Stimulated activated naive CD4-positive, alpha-beta T cell (primary cell): ENCODE measurements at regions not wholly inside any gene's neighbourhood (a gene's known extent, or its start where the extent isn't known, plus 50 kb on each side); places are given as distances from the start of the nearest gene placed in this dataset.

Experiments used
- DNase-seq, 6 experiments: peaks; one replicate each; lab custom pipeline; 2025; lab: John Stamatoyannopoulos, UW

DNA sequence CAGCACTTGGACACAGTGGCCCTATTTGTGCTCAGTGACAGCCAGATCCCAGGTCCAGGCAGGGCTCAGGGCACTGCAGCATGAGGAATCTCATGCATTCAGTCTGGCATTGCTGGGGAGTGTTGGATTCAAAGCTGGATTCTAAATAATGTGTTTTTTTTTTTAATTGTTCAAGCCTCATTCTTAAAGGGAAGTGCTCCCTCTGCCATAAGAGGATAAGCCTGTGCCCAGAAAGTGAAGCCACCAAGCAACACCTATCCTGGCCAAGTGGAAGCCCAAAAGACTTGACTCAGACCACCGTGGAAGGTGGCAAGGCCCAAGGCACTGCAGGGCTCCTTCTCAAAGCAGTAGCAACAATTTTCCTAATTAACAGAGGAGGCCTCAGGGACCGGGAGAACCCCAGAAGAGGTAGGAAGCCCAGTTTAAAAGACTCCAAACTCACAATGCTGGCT, 135.6 kb downstream of the ACTL7B start:
- DNase-seq, result no peak

DNA sequence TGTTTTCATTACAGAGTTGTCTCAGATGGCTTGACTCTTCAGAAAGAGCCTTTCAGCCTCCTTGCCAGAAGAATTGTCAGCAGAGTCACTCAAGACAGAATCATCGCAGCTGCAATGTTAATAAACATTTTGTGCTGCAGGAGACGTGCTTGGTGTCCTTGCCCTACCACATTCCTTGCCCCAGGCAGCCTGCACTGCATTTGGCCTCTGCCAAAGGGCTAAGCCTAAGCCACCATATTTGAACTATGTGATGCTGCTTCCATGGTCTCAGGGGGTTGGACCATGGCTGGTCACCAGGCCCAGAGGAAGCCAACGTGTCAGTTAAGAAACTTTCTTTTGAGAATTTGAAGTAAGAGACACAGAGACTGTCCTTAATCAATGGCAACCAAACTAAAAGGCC, 145.4 kb downstream of the ACTL7B start:
- no peak for DNase-seq

DNA sequence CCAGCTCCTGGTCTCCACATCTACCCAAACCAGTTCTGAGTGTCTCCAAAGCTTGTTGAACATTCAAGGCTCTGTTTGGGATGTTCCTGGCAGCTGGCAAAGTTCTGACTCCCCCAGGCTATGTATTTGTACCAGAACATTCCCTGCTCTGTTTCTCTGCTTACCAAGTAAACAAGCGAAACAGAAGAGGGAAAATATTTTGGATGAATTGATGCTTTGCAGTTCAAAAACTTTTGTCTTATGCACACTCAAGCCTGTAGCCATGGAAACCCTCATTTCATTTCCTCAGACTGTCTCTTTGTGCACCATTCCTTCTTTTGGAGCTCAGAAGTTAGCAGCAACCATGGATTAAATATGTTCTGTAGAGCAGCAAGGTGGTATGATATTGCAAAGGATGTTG, 145.8 kb downstream of the ACTL7B start:
- no peak for DNase-seq

DNA sequence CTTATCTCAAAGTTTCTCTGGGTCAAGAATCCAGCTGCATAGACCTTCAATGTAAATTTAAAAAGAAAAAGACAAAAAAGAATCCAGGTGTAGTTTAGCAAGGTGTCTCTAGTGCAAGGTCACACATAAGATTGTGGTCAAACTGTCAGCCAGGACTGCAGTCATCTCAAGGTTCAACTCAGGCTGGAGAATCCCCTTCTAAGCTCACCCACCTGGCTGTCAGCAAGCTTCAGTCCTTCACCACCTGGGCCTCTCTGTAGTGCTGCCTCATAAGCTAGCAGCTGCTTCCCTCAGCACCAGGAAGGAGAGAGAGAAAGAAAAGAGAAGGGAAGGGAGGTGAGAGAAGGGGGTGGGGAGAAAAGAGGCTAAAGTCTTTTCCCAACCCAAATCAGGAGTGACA, 146.7 kb downstream of the ACTL7B start:
- DNase-seq, result no peak

DNA sequence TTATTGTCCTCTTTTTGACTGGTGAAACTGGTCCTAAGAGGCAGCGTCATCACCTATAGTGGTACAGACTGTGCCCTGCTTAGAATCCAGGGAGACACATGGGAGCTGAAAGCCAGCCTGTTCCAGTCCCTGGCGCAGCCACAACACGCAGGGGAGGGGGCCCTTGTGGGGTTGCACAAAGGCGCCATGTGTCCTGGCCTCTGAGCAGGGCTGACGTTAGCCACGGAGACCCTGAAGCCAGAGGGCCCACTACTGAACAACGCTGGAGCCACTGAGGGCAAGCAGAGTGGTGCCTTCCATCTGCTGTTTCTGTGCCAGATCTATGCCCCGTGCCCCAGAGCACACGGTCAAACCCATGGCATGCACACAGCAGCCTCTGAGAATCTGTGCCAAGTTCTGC, 147.3 kb downstream of the ACTL7B start:
- no peak for DNase-seq

DNA sequence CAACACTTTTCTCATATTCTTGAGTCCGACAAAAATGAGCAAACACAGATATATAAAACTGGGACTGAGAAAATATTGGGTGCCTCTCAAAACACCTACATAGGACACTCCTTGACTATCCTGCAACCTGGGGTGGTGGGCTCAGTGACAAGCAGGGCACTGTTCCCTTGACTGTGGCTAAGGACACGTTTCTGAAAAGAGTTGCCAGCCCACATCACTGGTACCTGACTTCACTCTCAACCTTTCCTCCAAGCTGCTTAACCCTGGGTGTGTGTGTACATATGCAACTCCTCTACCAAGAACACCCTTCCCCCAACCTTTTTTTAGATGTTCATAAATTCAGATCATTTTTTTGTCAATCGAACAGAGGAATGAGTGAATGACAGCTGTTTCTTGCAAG, 148.7 kb downstream of the ACTL7B start:
- no peak for DNase-seq

DNA sequence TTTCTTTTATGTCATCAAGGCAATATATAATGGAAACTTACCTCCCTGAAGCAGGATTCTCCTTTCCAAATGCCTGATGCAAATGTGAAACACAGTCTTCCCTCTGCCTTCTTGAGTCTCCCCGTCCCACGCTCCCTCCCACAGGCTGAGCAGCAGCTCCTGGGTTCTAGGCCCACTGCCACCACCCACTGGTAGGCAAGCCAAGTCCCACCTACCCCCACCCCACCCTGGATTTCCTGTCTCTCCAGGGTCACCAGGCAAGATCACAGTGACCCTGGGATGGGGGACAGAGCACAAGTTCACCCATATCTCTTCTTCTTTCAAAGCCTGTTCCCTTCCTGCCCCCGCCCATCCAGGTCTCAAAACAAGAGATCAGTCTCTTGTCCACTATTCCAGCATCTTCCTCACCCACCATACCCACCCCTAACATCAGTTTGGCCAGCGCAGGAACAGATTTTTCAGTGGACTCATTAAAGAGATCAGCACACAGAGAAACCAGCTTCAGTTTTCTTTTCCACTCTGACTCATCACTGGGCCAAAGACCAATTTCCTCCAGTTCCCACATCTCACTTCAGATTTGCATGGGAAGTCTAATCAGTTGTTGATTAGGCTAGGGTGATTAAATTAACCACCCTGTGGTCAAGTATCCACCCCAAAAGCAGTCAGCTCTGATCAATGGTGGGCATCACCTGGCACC, 151.5 kb downstream of the ACTL7B start:
- DNase-seq, result no peak

DNA sequence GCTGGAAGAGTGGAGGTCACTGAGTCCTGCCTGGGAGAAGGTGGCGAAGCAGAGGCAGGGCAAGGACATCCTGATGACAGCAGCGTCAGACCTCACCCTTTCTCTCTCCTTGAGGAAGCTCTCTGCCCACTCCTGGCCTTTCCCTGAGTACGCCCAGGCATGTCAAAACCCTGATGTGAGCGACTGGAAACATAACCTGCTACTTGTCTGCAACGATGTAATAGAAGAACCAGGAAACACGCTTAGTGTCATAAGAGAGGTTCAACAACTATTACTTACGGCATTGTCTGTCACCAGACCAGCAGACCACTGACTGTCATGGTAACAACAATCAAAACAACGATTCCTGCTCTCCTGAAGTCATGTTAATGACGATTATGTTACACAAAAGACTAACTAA, 152.4 kb downstream of the ACTL7B start:
- no peak for DNase-seq

DNA sequence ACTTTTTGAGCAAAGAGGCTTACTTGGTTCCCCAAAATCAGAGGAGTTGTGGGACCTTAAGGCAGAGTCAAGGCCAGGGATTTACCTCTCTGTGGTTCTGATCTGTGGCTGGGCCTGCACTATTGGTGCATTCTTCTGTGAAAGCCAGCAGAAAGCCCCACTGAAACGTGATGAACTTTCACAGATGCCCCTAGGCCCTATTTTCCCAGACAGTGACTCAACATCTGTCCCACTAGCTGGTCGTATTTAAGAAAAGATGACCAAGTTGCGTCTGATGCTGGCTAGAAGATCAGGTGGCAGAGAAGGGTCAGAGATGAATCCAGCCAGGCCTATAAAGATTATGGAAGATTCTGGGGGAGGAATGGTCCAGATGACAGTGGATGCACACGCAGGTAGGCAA, 153.1 kb downstream of the ACTL7B start:
- no peak for DNase-seq

DNA sequence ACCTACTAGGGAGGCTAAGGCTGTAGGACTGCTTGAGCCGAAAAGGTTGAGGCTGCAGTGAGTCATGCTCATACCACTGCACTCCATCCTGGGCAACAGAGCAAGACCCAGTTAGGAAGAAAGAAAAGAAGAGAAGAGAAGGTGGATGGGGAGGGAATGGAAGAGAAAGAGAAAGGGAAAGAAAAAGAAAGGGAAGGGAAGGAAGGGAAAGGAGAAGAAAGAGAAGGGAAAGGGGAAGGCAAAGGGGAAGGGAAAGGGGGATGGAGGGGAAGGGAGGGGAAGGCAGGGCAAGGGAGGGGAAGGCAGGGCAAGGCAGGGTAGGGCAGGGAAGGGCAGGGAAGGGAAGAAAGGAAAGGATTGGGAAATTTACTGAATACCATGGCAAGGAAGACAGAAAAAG, 157.0 kb downstream of the ACTL7B start:
- DNase-seq, result no peak

DNA sequence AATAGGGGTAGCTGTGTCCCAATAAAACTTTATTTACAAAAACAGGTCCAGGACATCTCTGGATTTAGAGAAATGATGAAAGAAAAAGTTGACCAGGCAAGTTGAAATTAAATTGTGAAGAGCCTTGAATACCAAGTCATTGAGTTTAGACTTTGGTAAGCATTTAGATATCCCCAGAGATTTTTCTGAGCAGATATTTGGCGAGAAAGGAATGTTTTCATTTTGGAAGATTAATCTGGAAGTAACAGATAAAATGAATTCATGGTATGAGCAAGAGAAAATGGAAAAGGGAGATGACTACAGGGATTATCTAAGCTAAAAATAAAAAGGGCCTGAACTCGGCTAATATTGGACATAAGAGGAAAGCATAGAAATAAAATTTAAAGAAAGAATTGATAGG, 157.6 kb downstream of the ACTL7B start:
- no peak for DNase-seq

DNA sequence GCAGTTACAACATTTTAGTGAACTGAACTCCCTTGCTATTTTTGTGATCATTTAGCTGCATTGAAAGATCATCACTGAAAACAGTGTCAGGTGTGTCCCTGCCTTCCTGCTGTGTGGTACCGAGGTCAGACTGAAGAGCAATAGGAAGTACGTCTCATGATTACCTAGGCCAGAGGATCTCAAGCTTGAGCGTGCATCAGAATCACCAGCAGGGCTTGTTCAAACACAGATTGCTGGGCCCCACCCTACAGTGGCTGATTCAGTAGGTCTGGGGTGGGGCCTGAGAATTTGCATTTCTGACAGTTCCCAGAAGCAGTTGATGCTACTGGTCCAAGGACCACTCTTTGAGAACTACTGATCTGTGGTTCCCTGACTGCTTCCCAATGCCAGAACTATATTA, 159.6 kb downstream of the ACTL7B start:
- DNase-seq, result no peak

DNA sequence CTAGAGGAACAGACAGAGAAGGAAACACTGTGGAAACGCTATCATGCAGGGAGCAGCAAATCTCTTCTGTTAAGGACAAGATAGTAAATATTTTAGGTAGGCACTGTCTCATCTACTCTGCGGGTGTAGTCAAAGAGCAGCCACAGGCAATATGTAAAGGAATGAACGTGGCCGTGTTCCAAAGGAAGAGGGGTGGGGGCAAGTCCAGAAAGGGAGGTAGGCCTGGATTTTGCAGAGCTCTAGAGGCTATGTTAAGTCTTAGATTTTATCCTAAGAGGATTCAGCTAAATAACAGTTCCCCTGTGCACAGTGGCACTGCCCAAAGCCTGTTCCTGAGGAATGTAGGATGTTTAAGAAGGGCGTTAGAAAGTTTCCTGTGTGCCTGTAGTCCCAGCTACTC, 161.6 kb downstream of the ACTL7B start:
- no peak for DNase-seq

DNA sequence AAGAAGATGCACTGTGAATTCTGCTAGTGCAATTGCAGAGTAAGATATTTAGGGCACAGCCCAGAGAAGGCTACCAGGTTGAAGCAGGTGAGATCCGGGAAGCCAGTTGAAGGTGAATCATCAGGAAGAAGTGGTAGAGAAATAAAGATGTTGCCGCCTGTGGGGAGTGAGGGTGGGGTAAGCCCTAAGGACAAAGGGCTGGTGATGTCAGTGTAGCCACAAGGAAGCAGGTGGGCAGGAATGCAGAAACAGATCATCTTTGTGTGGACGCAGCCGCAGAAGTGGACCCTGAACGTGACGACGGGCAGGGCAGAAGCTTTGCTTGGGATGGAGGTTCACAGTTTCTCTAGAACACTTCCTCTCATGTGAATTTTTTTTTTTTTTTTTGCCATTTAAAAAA, 164.2 kb downstream of the ACTL7B start:
- DNase-seq, result no peak

DNA sequence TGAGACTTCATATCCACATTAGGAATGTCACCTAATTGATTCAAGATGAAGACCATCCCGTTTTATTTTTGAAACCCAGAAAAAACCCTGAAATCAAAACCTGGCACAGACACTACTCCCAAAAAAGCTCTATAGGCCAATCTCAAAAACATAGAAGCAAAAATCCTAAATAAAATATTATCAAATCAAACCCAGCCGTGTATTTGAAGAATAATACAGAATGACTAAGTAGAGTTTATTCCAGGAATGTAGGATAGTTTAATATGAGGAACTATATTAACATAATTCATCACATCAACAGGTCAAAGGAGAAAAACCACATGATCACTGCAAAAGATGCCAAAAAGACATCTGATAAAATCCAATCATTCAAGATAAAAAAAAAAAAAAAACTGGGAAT, 167.1 kb downstream of the ACTL7B start:
- DNase-seq, result no peak

DNA sequence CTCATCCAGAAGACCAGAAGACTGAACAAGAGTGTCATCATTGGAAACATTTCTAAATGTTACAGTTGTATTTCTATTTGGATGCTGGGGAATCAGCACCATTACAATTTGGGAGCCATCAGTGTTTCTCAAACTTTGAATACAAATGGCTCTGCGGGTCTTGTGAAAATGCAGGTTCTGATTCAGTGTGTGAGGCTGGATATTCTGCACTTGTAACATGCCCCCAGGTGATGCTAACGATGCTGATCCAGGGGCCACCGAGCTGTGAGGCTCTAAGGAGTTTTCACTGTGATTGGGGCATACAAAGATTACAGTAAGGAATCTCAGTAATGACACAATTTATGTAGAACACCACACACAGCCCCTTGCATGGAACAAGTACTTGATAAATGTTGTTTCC, 167.7 kb downstream of the ACTL7B start:
- DNase-seq, result no peak

DNA sequence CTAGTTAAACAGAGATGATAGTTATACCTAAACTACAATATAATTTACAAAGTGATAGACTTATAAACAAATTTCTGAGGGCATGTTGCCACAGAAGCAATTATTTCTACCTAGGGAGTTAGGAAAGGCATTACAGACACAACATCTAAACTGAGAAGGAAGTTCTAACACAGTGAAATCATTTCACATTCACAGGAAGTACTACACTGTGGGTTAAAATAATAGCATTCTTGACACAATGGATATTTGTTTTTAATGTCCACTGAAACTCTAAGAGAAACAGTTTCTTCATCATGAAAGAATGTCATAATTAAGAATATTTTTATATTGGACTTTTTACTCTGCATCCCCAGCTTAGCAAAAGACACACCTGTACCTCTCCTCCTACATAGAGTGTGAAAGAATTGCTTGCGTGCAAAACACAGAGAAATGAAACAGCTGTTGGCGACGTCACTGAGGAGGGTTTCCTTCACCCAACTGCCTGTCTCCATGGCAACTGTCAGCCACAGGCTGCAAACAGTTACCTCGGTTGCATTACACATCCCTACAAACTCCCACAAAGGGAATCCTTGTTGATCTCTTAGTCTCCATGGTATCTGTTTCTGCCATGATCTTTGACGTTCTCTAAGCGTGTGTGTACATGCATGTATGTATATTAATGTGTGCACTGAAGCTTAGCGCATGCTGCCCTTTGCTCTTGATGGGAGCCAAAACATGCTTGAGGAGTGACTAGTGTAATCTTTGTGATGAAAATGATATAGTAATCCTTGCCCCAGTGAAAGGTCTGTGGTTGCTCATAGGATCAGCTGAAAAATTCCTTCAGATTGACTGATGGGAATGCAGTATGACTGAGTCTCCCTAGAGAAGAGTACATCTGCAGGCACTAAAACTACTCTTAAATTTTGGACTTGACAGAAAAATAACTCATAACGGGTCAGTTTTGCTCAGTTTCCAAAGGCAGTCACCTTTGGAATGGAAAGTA, 168.5 kb downstream of the ACTL7B start:
- DNase-seq, result no peak

DNA sequence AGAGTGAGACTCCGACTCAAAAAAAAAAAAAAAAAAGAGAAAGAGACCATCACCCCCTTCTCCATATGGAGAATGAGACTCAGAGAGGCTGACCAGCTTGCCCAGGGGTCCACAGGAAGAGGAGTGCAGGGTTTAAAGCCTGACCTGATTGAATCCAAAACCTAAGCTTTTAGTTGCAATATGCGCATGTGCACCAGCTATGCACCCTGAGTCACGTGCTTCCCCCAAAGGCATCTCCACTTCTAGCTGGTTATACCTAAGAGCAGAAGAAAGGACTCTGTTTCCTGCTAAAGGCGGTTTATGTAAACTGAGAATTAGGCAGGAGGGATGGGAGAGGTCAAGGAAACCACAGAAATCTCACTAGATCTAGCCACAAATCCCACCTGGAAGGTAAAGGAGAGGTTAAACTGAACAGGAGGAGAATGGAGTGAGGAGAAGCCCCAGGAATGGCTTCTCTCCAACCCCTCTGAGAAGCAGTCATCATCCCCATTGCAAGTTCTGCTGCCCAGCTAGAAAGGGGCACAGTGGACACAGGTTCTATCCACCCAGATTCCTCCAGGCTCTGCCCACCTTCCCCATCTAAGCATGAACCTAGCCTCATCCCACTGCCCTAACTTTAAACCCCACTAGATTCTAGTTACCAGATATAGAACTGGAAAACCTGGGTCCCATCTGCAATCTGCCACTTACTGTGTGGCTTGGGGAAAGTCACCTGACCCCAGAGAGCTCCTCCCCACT, 171.3 kb downstream of the ACTL7B start:
- DNase-seq, result no peak

DNA sequence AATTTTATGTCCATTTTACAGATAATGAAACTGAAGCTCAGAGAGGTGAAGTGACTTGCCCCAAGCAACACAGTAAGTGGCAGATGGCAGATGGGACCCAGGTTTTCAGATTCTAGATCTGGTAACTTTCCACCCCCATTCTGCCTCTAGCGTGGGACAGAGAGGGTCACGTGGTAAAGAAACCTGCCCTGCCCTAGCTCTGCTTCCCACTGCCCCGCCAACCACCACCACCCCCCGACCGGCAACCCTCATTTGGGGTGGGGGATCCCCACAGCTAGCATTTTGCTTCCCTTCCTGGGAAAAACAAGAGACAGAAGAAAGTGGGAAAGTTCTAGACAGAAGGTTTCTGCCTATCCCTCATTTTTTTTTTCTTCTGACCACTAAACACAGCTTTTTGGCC, 172.5 kb downstream of the ACTL7B start:
- no peak for DNase-seq

DNA sequence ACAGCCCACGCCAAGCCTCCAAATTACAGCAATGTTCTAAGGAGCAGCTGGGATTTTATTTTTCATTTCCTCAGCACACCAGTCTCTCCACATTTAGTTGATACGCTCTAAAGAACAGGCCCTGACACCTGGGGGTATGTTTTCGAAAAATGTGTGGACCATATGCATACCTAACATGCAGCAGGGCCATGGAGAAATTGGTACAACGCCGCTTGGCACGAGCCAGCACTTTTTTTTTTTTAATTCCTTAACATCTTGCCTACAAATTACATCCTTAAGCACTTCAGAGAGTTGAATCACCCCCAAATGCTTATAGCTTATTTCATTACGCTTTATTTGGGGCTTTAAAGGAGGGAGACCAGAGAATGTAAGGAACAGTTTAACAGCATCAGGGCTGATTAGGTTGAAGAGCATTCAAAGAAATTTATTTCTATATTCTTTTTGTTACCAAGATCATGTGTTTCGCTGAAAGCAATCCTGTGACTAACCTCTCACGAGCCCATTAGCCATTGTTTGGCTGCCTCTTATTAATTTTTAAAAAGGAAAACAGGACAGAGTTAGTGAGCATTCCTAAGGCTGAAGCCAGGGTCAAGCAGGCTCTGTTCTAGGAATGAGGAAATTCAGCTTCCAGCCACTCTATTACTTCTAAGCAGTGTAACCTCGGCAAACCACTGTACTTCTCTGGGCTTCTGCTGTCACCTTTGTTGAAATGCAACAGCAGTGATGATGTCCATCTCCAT, 173.8 kb downstream of the ACTL7B start:
- DNase-seq, result no peak

DNA sequence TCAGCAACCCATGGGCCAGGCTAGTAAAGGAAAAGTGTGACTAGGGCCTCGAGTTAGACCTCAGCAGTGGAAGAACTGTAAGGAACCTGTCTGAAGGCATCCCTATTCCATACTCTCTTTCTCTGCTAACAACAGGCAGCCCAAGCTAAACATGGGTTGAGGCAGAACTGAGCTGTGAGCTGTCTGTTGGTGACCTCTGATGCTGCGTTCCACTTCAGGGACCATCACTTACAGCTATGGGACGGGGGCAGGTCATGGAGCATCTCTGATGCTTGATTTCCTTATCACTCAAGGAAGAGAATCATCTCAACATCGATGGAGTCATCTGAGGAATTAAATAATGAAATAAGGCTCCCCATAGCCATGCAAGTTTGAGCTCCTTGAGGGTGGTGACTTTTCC, 174.8 kb downstream of the ACTL7B start:
- DNase-seq, result no peak

DNA sequence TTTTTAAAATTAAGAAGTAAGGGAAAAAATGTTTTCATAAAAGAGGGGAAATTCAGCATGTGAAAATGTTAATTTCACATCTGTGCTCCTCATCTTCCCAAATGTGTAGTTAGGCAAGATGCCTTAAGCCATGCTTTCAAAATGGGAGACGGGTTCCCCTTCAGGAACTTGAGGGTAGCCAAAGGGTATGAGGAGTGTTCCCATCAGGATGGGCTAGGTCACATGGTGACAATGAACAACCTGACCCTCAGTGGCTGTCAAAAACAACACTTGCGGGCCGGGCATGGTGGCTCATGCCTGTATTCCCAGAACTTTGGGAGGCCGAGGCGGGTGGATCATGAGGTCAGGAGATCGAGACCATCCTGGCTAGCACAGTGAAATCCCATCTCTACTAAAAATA, 178.0 kb downstream of the ACTL7B start:
- DNase-seq, result no peak
